NCI-H1694 treated with DMSO at 0.1 percent for 48 hours (cell line): ENCODE measurements at regions not wholly inside any gene's neighbourhood (a gene's known extent, or its start where the extent isn't known, plus 50 kb on each side); places are given as distances from the start of the nearest gene placed in this dataset.

Experiments used
- DNase-seq: peaks from one replicate; lab custom pipeline; 2025; lab: John Stamatoyannopoulos, UW

DNA sequence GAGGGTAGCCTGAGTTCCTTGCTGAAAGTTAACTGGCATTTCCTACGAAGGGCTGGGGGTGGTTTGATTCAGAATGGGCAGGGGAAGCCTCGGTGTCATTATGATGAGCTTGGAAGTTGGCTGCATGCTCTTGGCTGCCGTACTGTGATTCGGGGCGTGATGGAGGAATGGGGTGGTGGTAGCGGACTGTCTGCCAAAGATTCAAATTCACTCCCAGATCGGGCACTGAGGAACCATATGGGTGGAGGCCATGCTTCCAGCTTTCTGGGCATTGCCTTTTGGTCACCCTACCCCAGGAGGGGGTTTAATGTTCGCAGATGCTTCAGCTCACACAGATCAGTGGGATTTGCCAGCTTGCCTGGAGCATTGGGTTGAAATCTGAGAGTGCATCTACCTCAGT is 492.8 kb upstream of the EEF2KMT start:
- no peak for DNase-seq

DNA sequence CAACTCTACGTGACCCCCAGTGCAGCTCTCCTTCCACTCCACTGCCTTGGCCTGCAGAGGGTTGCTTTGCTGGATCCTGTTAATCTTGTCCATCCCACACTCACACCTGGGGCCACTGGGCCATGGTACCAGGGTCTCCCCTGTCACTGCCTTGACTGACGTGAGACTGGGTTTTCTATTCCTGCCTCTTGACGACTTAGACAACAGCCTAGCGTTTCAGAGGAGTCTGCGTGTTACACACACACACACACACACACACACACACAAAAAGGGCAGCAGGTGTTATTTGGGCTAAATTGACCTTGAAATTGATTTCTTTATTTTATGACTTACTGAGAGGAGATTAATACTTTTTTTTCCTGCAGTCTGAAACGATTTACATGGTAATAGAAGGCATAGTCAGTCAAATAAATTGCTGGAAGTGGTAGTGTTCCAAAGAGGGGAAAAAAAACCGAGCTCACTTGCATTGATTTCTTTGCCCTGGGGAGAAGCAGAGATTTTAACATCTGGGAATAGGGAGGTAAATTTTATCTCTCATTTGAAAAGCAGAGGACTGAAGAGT is 492.3 kb upstream of the EEF2KMT start:
- no peak for DNase-seq

DNA sequence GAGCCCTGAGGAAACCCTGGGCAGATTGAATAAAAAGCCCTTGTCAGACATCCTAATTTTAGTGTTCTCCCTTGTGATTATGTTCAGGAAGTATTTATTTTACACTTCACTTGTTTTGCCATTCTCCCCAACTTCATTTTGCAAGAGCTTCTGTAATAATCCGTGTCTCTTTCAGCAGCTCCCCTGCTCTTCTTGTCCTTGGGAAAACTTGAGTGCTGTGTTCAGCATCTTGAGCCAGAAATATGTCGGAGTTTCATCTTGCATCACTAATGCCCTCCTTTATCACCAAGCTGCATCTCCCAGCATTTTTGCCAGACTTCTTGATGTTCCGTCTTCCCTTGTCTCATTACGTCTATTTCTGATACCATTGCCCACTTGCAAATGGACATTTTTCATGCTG is 486.5 kb upstream of the EEF2KMT start:
- DNase-seq = no peak

DNA sequence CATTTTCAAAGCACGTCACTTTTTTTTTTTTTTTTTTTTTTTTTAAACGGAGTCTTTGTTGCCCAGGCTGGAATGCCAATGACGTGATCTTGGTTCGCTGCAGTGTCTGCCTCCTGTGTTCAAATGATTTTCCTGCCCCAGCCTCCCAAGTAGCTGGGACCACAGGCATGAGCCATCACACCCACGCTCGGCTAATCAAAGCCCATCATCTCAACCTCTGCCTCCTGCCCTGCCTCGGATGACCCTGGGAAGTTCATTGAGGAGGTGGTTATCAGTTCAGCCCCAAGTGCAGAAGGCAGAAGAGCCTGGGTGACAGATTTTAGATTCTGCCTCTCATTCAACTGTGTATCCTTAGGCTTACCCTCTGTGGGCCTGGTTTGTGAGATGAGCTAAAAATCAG is 484.9 kb upstream of the EEF2KMT start:
- no peak for DNase-seq

DNA sequence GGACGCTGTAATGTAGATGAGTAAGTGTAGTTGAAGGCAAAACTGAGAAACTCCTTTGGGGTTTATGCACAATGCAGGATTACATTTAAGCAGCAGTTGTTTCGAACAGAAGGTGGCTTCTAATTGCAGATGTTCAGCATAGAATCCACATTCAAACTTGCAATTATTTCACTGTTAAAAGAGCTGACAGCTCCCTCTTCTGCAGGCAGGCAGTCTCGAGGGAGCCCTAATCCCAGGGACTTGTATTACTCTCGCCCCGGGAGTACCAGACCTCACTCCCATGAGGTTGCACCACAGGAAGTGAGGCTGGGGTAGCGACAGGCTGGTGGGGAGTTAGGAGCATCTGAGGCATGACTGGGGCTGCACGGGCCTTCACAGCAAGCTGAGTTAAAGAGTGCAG is 484.3 kb upstream of the EEF2KMT start:
- no peak for DNase-seq

DNA sequence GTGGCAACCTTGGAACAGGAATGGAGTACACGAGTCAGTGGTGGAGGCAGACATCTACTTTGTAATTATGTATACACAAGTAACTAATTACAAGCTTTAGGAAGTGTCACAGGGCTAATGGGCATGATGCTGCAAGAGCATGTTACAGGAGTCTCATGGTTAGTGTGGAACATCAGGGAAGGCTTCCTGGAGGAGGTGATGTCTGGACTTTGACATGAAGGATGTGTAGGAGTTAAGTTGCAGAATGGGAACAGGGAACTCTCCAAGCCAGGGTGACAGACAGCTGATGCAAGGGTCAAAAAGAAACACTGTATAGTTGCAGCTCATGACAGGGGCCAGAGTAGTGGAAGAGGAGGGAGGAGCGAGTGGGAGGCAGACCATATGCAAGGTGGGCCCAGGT is 483.8 kb upstream of the EEF2KMT start:
- no peak for DNase-seq

DNA sequence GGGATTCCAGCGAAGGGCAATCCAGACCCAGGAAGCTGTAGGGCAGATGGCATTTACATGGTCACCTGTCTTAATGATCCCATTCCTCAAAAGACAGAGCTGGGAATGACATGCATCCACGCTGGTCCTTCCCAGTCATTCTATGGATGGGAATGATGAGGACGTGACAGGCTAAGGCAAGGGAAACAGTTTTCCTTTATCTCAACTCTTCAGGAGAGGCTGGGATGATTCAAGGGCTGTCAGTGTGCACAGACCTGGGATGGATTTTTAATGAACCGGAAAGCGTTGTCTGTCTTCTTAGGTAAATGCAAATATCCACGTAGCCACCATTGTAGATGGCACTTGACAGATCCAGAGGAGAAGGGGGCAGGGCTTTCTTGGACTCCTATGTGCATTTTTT is 483.2 kb upstream of the EEF2KMT start:
- DNase-seq = no peak

DNA sequence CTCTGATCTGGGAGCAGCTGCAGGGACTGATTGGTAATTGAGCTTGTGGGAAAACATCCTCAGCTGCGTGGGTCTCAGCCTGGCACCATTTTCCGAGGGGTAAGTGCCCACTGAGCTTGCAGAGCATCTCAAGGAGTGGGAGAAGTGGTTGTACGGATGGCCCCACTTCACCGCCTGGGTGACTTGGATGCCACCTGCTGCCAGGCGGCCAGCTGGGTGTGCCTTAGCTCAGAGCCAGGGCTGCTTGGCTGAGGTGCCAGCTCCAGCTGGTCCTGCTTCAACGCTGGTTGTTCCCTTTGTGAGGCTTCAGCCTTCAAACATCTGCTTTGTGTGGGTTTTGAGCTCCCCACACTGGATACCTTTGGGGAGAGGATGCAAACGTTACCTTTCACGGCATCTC is 482.7 kb upstream of the EEF2KMT start:
- DNase-seq = no peak

DNA sequence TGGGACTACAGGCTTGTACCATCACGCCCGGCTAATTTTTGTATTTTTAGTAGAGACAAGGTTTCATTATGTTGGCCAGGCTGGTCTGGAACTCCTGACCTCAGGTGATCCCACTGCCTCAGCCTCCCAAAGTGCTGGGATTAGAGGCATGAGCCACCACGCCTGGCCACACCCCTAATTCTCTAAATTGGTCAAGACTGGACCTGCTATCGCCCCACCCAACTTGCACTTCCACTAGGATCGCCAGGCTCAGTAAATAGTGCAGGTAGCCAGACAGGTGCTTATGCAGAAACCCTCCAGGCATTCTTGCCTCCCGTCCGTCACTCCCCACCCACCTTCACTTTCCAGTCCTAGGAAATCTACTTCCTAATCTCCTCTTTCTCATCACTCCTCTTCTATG is 481.4 kb upstream of the EEF2KMT start:
- DNase-seq = no peak

DNA sequence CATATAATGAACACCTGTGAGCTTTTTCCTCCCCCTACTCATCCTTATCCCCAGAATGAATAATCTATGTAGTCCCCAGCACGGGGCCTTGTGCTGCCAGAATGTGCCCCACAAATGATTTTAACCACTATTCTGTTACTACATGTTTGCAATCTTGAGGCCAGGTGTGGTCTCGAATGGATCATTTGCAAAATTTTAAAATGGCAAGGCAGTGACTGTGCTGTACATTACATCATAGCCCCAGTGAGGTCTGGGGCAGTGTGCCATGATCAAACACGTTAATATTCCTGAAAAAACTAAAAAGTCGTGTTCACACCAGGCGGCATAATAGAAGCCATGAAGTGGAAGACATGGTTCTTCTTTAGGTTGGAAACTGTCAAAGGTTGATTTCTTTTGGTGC is 479.9 kb upstream of the EEF2KMT start:
- DNase-seq = no peak

DNA sequence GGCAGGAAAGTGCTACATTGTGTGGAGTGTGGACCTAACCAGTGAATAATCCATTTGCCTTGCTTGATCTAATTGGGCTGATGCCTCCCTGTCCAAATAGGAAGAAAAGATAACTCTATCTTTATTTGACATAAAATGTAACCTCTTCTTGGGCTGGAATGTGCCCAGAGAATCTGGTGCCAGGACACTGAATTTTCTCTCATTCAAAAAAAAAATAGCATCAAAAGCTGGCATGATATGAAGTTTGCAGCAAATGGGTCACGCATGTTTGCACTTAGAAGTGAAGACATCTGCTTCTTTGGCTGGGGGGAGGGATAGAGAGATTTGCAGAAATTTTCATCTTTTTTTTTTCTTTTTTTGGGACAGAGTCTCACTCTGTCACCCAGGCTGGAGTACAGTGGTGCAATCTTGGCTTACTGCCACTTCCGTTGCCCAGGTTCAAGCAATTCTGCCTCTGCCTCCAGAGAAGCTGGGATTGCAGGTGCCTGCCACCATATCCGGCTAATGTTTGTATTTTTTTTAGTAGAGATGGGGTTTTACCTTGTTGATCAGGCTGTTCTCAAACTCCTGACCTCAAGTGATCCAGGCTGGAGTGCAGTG is 478.2 kb upstream of the EEF2KMT start:
- DNase-seq = no peak

DNA sequence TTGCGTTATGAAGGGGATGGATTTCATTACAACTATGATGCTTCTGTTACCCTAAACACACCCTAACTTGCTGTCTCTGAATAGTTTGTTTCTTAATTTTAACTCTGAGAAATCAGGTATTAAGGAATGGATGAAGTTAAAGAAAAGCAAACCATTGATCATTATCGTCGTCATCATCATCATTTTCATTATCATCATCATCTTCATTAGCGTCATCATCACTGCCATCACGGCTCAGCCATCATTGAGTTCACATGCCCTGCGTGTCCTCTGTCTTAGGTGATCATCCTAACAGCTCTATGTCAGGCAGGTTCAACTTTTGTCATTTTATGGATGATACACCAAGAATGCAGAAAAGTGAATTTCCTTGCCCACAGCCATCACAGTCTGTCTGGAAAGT is 477.5 kb upstream of the EEF2KMT start:
- DNase-seq = no peak

DNA sequence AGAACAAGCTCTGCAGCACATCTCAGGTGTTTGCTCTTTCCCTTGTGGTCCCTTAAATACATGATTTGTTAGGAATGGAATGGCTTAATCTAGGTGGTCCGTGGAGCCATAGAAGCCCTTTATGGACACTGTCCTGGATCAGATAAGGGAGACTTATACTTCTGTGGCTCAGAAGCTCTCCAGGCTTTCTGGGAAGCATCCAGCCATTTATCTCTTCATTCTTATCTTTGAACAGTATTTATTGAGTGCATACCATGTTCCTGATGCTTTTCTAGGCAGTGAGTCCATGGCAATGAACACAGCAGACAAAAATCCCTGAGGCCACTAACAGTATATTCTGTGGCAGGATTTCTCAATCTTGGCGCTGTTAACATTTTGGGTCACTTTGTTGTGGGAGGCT is 474.5 kb upstream of the EEF2KMT start:
- no peak for DNase-seq

DNA sequence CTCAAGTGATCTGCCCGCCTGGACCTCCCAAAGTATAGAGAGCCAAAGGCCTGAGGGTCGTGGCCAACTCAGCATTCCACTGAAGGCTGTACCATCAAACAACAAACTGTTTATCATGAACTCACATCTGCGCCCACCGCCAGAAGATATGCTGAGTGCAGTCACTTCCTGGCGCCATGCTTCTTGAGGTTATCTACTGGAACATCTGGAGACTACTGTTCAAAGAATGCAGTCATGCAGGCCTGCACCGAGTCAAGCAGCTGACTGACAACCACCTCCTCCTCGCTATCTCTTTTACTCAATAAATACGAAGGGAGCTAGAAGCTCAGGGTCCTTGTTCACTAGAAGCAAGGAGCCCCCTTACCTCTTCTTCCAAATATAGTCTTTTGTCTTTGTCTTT is 473.9 kb upstream of the EEF2KMT start:
- DNase-seq = no peak

DNA sequence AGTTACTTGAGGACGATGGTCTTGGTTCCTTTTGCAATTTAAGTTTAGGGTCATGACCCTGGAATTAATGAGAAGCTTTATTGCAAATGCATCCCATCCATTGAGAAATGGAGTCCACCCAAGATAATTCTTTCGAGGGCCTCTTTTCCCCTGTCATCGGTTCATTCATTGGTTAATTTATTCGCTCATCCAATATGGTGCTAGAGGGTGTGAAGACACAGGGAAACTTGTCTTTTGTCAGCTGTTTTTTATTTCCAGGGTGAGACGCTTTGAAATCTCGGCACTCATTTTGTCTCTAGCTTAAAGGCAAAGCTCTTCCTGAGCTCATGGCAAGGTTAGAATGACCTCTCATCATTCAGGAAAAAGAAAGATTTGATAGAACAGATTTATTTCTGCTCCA is 464.2 kb upstream of the EEF2KMT start:
- no peak for DNase-seq

DNA sequence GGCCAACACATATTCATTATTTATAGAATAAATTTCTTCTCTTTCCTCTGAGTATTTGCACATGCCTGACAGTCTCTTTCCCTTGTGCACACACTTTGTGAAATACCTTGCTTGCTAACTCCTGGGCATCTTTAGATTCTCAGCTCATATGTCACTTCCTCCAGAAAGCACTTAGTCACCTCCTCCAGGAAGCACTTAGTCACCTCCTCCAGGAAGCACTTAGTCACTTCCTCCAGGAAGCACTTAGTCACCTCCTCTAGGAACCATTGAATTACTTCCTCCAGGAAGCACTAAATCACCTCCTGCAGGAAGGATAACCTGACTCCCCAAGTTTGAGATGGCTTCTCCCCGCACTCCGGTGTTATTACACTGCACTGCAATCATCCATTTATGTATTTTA is 462.5 kb upstream of the EEF2KMT start:
- no peak for DNase-seq

DNA sequence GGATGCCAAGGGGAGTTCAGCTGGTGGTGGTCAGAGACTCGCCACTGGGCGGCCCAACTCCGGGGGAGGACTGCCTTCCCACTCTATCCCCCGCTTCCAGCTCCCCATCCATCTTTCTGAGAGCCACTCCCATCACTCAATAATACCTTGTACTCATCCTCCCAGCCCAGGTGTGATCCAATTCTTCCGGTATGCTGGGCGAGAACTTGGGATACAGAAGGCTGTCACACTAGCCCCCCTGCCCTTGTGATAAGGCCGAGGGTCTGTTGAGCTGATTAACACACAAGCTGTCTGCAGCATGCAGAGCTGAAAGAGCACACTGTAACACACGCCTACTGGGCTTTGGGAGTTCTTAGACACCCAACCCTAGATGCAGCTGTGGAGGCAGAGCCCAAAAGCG is 460.4 kb upstream of the EEF2KMT start:
- DNase-seq = no peak

DNA sequence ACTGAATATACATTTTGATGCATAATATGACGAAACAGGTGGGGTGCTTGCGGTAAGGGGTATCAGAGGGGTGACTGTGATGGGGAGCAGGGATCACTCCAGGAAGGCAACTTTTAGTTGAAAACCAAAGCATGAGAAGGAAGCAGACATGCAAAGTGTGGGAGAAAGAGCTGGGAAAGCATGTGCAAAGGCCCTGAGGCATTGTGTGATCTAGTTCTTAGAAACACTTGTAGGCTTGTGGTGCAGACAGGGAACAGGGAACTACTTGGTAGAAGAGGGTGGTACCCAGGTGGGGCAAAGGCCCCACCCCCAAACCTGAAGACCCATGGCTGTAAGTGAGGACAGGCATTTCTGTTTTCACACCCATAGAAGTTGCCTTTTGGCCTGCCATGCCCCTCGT is 459.9 kb upstream of the EEF2KMT start:
- DNase-seq = no peak

DNA sequence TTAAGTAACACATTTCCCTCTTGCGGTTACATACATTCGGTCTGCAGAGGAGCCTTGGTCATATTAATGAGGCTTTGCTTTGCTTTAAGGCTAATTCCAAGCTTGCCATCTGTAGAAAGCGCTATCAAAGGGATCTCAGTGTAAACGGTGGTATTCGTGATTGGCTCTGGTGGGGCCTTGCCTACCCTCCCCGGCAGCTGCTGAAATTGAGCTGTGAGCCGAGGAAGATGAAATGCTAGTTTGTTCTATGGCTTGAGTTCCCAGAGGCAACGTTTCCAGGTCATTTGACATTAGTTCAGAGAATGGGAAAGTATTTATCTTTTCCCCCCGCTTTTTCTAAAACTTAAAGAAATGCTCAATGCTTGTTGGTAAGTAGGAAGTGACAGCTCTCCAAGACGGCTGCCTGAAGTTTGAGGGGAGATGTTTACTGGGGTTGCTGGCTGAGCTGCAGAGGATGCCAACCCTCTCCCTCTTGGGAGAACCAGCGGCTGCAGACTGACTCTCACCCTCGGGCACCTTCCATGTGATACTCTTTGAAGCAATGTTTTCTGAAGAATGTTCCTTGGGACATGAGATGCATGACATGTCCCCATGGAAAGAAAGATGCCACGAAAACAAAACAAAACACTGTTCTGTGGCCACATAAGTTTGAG is 458.7 kb upstream of the EEF2KMT start:
- no peak for DNase-seq

DNA sequence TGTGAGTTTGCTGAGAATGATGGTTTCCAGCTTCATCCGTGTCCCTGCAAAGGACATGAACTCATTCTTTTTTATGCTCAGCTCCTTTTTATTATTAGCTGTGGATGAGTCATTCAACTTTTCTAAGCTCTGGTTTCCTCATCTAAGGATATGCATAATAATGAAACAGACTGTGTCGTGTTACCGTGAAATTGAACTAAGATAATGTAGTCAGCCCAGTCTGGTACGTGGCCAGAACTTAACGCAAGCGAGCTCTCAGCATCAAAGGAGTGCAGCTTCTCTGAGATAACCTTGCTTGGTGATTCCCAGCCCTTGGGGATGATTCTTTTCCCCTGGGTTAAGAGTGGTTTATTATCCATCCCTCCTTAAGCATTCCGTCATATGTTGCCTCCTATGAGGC is 454.3 kb upstream of the EEF2KMT start:
- DNase-seq = no peak

DNA sequence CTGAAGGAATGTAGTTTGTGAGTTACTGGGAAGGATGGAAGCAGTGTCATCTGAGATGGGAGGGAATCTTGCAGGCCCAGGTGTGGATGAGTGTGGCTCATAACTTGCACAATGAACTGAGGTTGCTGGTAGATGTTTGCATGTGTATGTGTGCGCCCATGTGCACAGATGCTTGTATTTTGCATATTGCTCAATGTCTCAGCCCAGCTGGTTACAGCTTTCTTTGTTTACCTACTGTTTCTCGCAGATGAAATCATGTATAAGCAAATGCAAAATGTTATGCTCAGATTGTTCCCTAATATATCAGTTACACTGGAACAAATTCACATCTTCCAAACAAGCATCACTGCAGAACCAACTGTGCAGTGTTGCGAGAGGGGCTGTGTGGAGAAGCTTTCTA is 452.2 kb upstream of the EEF2KMT start:
- DNase-seq = no peak

DNA sequence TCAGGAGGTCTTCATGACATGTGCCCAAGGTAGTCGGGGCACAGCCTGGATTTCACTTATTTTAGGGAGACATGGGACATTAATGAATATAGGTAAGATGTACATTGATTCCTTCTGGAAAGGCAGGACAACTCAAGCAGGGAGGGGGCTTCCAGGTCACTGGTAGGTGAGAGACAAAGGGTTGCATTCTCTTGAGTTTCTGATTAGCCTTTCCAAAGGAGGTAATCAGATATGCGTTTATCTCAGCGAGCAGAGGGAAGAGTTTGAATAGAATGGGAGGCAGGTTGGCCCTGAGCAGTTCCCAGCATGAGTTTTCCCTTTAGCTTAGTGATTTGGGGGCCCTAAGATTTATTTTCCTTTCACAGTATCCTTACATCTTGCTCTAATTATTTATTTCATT is 443.8 kb upstream of the EEF2KMT start:
- DNase-seq = no peak

DNA sequence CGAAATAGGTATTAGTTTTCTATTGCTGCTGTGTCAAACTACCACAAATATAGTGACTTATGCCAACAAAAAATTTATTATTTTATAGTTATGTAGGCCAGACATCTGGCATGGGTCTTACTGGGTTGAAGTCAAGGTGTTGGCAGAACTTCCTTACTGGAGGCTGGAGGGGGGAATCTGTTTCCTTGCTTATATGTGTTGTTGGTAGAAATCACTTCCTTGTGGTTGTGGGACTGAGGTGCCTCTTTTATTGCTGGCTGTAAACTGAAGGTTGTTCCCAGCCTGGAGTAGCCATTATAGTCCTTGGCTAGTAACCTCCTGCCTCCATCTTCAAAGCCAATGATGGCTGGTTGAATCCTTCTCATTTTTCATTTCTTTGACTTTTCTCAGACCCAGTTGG is 439.8 kb upstream of the EEF2KMT start:
- no peak for DNase-seq

DNA sequence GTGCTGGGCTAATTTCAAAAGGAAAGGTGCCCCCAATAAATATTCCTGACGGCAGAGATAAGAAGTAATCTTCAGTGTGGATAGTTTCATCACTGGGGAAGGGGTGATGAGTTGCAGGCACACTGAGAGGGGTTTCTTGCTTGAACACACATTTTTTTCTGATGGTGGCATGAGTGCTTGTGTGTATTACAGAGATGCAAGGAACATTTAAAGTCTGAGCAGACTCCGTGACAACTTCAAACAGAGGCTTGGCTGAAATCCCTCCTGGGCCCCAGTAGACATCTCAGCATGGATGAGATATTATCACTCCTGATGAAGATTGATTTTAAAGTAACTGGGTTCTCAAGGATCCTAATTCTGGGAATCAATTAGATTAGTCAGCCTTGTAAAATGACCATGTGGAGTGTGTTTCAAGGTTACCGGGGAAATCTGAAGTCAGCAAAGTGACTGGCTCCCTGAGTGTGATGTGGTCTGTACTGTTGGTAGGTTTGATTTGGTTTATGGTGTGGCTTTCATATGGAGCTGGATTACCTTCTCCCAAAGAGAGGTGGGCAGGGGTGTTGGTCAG is 435.8 kb upstream of the EEF2KMT start:
- no peak for DNase-seq
